NCI-H82 treated with DMSO at 0.1 percent for 48 hours (cell line): ENCODE measurements at regions not wholly inside any gene's neighbourhood (a gene's known extent, or its start where the extent isn't known, plus 50 kb on each side); places are given as distances from the start of the nearest gene placed in this dataset.

Experiments
- DNase-seq: peaks from one replicate; lab custom pipeline; 2025; ENCODE audit not compliant: unreplicated experiment; lab: John Stamatoyannopoulos, UW

DNA sequence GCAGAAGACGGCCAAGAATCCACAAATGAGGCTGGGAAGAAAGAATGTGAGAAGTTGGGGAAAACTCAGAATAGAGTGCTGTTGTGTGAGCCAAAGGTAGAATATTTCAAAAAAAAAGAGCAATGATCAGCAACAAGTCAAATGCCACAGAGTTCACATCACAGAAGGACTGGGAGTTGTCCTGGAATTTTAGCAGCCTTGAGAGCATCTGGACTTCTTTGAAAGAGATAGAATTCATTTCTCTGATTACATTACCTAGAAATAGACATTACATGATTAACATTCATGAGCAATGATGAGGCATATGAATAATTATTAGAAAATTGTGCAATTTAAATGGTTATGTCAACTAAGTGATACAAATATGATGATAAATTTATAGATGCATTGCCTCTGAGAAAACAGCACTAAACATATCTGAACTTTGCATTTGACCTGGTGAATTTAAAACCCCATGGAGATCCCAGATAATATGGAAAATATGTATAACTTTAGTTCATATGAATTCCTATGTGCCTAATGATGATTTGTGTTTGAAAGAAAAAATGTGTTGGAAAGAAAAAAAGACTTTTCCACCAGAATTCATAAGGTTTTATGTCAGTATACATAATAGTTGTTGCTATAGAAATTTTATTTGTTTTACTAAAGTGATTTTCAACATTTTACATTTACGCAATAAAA lies 186.2 kb downstream of the POSTN start:
- DNase-seq, result no peak

DNA sequence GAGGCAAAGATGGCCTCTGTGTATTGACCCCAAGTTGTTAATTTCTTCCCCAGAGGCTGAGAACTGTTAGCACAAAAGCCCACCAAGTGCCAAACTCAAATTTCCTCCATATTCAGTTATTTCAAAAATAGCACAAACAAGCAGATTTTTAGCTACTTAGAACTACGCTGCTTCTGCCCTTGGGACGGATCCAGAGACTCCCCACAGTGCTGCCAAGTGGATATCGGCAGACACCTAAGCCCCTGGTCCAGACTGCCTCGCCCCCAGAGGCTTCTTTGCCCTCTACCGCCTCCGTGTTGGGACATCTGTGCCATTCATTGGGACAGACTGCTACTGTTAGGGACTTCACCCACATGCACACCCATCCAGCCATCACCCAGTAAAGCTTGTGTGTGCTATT lies 188.3 kb downstream of the POSTN start:
- DNase-seq, result no peak

DNA sequence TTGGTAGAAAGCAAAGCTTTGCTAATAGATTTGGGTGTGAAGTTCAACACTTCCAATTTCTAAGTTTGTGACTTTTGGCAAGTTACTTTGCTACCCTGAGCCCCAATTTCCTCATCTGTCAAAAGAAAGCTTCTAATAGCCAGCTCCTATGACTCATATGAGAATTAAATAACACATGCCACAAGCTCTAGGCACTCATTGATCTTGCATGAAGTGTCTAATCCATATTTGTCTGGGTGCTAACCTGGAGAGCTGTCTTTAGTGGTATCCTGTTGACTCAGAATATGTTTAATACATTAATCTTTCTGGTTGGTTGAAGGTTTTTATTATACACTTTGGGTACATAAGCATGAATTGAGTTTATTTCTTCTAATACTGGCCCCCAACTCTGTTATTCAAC lies 188.8 kb downstream of the POSTN start:
- no peak for DNase-seq

DNA sequence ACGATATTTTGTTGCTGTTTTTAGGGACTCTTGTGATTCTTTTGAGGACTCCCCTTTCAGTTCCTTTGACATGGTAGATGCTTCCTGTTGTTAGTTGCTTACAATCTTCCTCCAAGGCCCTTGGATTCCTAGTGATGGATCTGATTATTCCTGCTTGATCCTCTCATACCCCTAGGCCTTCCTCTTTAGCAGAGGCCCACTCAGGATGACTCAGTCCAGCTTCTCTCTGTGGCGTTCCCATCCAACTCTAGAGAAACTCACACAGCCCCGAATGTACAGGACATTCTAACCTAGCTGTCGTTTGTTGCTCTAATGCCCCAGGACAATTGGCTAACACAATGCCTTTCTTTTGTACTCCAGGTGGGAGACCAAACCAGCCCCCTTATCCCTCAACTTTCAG lies 191.4 kb downstream of the POSTN start:
- DNase-seq, result no peak

DNA sequence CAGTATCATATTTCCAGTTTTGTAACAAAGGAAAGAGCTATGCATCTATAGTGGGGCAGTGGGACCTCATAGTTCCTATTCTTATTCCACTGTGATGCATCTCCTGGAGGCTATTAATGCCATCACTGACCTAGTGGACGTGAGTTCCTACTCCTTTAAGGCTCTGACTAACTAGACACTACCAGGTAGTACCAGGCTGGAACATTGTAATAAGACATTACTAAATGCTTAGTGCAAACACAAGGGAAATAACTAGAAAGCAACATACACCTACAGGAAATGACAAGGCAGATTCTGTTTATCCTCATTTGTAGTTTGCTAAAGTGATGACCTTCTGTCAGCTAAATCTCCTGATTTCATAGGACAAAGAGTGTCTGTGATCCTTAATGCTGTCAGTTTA lies 192.5 kb downstream of the POSTN start:
- no peak for DNase-seq

DNA sequence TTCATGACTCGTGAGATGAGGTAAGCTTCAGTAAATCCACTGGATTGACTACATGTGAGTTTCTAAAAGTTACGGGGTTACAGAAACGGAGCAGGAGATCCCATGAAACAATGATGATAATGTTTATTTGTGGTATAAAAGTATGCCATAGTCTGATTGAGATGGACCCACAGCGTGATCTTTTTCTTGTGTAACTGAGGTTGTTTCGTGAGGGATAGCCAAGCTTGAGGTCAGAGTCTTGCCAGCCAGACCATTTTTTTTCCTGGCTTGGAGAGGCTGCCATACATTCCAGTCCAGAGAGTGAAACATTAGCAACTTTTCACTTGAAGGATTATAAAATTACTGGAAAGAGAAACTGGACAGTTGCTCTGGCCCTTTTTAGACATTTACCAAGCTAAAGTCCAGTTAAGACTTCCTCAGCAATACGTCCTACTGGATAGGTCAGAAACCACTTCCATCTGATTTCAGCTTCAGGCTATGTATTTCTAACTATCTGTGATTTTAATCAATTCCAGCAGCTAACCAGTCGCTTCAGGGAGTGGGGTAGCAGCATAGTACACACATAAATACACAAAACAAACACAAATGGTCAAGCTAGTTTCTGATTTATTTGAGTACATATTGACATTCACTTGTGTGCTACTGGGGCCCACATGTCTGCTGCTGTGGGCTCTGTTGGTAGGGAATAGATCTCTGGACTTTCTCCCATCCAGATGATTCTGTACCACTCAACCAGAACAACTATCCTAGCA lies 194.6 kb downstream of the POSTN start:
- no peak for DNase-seq

DNA sequence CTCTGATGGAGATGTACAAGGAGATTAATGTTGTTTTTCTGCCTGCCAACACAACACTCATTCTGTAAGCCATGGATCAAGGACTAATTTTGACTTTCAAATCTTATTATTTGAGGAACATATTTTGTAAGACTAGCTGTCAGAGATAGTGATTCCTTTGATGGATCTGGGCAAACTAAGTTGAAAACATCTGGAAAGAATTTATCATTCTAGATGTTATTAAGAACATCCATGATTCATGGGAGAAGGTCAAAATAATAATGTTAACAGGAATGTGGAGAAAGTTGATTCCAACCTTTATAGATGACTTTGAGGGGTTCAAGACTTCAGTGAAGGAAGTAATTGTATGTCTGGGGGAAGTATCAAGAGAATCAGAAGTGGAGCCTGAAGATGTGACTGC lies 196.8 kb downstream of the POSTN start:
- DNase-seq, result no peak

DNA sequence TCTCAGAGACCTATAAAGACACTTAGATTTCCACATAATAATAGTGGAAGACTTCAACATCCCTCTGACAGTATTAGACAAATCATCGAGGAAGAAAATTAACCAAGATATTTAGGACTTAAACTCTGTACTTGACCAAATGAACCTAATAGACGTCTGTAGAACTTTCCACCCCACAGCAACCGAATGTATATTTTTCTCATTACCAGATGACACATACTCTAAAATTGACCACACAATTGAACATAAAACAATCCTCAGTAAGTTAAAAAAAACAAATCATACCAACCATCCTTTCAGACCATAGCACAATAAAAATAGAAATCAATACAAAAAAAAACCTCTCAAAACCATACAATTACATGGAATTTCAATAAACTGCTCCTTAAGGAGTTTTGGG lies 201.0 kb downstream of the POSTN start:
- no peak for DNase-seq

DNA sequence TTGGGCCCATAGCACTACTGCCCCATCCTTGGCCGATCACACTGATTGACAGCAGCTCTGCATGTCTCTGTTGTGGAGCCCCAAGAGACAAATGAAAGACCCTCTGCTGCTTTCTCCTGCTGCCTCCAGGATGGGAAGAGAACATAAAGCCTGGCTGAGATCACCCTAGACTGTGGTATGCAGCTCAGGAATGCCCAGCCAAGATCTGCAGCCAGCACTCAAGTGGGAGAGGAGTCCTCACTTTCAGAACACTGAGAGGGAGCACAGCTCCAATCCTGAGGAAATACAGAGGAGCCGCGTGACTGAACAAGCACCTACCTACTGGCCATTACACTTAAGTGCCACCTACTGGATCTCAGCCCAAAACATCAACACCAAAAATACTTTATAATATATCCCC lies 203.0 kb downstream of the POSTN start:
- DNase-seq, result no peak

DNA sequence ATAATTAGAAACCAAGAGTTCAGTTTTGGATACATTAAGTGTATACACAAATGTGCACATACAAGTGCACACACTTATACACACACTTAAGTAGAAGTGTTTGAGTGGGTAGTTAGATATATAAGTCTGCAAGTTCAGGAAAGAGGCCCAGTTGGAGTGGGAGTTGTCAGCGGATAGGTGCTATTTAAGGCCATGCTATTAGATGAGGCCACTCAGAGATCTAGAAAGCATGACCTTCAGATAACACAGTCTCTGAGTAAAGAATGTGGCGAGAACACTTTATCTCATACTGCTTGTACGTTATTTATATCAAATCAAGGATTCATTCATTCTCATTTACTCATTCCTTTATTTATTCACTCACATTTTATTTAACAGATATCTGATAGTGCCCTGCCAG lies 206.2 kb downstream of the POSTN start:
- no peak for DNase-seq

DNA sequence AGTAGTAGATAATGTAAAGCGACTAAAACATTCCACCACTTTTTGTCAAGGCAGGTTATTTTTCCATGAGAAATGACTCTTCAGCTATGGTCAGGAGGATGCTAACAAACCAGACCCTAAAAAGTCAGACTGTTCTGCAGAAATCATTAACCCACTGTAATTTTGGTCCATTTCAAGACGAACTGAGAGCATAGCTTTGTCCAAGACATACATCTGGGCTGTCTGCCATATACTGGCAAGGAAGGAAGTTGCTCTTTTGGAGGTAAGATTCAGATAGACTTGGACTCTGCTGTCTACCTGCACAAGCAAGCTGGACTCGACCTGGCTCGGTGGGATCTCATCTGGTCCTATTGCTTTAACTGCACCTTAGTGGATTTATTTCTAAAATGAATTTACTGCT lies 207.8 kb downstream of the POSTN start:
- DNase-seq, result no peak

DNA sequence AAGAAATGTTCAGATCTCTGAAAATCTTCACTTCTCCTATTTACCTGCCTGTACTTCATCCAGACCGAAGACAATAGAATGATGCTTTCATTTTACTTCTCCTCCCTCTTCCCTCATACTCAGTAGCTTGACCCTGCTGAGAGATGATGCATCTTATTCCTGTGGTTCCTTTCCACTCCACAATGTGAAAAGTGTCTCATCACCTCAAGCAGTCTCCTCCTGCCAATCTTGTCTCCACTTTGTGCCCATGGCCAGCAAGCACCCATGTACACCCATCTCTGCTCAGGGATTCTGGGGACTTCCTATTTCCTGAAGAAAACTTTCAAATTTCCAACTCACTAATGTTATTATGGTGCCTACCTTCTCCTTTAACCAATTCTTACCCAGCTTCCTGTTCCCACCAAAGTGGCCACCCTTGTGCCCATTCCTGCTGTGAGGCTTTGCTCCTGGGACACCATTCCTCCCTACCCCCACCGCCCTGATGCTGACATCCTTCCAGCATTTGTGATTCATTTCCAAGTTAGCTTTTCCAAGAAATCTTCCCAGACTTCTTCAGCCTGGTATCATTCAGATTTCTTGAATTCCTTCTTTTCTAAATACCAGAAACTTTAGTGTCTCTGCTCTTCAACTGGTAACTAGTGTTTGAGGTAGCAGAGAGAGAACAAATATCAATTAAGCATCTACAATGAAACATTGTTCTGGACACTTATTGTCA lies 212.5 kb downstream of the POSTN start:
- DNase-seq, result no peak

DNA sequence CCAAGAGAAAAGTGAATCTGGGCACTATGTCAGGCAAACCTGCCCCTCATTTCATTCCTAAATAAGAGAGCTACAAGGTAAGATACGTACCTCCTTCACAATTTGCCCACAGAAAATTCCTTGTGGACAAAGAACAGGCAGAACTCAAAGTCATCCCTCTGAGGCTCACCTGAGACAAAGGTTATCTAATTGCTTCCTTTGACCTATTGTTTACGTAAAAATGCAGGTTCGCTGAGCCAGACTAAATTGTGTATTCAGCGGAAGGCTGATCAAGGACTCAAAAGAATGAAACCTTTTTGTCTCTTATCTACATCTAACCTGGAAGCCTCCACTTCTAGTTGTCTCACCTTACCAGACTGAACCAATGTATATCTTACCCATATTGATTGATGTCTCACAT lies 213.3 kb downstream of the POSTN start:
- no peak for DNase-seq

DNA sequence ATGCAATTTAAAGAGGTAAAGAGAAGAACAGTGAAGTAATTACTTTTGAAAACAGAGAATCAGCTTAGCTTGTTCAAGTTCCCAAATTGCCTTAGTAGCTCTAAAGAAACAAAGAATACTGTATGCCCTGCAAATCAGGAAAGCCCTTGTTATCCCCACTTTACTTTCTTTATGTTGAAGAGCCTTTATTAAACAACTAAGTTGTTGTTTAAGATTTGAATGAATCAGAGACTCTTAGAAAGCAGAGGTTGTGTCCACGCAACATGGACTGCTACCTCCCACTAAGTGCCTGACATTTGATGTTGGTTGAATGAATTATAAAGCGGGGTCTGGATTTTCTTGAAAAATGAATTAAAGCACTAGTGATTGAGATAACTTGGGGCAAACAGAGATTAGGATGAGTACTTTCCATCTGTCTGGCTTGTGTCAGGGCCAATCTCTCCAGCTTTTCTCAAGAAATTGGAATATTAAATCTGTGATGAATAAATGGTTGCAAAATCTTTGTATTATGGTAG lies 214.7 kb downstream of the POSTN start:
- no peak for DNase-seq

DNA sequence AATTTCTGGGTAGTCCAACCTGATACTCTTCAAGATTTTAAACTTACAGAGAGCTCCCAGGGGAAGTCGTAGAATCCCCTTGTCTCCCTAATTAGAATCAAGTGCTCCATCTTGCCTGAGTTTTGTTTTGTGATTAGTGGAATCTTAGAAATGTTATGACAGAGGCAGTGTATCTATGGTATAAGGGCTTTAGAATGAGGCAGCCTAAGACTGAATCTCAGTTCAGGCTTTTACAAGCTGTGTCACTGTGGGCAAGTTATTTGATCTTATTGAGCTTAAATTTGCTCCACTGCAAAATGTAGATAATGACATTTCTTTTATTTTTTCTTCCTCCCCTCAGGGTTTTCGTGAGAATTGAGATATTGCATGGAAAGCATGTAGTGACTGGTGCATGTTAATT lies 215.5 kb downstream of the POSTN start:
- DNase-seq, result no peak

DNA sequence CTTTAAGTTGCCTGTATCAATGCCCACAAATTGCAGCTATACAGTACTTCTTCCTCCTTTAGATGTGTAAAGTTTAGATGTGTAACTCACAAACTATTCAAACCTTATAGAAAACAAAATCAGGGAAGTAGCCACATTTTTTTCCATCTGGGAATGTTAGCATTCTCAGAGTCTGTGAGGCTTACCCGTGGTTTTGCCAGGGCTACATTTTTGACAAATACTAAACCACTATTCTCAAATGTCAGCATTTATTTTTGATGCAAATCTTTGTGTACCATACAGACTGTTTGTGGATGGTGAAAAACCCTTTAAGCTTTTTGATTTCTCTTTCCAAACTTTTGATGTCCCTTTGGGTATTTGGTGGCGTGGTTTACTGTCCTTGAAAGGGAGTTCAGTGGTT lies 216.4 kb downstream of the POSTN start:
- DNase-seq, result no peak

DNA sequence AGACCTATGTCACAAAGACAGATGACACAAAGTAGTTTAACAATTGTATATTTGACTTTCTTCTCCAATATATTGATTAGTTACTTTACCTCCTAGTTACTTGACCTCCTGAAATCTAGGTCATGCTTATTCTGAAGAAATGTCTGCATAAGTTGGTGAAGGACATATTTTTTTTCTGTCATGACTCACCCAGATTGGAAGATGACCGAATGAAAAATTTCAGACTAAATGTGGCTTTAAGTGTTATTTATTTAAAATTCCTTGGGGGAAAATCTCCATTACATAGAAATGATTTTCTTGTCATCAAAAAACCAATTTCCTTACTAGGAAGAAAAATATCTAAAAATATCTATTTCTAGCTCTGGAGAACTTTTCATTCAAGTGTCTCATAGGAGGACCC lies 217.1 kb downstream of the POSTN start:
- no peak for DNase-seq

DNA sequence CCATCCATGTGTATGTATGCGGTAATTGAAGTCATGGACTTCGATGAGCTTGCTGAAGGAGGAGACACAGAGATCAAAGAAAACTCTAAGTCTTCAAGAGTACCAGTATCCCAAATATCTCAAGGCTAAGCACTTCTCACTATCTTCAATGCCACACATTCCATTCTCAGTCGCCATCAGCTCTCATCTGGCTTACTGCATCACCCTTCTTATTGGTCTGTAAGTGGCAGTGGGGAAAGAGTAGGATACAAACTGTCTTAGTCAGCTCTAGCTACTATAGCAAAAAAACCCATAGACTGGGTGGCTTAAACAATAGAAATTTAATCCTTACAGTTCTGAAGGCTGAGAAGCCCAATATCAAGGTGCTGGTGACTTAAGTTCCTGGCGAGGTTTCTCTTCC lies 218.7 kb downstream of the POSTN start:
- DNase-seq, result no peak

DNA sequence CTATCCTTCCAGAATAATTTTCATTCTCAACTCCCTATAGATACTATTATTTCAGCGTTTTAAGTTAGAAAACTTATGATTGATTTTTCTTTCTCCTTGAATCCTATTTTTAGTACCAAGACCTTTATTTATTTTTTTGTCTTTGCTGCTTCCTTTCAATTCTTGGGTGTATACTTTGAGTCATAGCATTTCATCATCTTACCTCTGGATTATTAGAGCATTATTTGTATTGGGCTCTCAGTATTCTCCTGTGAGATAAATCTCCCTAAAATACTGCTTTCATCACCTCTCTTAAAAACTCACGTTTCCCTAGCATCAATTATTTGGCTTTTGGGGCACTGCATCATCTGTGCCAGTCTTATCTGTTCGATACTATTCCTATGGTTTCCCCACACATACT lies 222.8 kb downstream of the POSTN start:
- no peak for DNase-seq

DNA sequence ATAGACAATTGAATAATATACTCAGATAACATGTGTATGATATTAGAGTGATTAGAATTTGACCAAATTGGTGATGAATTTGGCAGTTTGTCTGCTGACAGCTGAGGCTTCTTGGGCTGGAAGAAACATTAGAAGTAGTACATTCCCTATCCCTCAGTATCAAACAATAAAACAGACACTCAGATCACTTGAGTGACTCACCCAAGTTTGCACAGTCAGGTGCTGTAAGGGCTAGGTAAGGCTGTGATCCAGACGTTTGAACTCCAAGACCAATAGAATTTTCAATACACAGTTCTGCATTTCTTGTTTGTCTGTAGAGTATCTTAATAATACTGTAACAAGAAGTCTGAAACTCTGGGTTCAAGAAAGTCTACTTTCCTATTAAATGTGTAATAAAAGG lies 223.5 kb downstream of the POSTN start:
- DNase-seq, result no peak

DNA sequence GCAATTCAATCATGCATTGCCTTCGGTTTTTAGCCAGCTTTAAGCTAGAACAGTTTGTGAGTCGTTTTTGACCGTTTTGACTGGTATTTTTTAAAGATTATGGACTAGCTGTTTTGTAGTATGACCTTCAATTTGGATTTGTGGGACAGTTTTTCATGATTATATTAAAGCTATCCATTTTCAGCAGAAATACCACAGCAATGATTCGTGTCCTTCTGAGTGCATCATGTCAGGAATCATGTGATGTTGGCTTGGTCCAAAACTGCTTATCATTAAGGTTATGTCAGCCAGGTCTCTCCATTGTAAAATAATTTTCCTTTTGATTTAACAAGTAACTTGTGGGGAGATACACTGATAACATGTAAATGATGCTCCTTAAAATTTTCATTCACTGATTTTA lies 229.0 kb downstream of the POSTN start:
- no peak for DNase-seq

DNA sequence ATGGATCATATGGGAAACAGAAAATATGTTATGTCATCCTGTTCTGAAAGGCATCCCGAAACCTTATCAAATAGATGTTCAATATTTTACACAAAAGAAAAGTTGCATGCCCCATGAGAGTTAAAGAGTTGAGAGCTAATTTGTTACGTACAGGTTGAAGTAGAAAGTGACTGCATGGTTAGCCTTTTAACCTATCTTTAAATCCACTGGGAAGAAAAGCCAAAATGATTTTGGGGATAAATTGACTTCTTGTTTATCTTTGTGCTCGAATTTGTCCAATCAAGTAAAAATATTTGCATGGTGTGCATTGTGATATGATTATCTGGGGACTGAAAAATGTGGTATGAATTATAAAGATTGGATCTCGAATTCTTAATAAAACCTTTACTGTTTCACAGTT lies 230.1 kb downstream of the POSTN start:
- DNase-seq, result no peak
